Neutrophil (primary cell): ENCODE measurements at regions not wholly inside any gene's neighbourhood (a gene's known extent, or its start where the extent isn't known, plus 50 kb on each side); places are given as distances from the start of the nearest gene placed in this dataset.

ENCODE experiments used
- H3K27ac ChIP-seq: fragments of 200-600 bp; sonication (generic); 2 replicates; pipeline ENCODE4 v1.5.1; 2016; ENCODE audit warnings: mild to moderate bottlenecking, moderate library complexity
- H3K27me3 ChIP-seq: fragments of 200-600 bp; sonication (generic); 2 replicates; pipeline ENCODE4 v1.6.0; 2016; ENCODE audit warnings: mild to moderate bottlenecking
- H3K36me3 ChIP-seq: fragments of 200-600 bp; sonication (generic); 2 replicates; pipeline ENCODE4 v1.5.1; 2017
- H3K4me1 ChIP-seq, 2 experiments: fragments of 200-600 bp in 1 of 2; sonication (generic) in 1 of 2; 1 replicate in 1 of 2; 2 replicates in 1 of 2; pipeline versions ENCODE4 v1.5.1 to v1.6.1; 2013 to 2016; ENCODE audit warnings: low read depth in 1 of 2, low read length in 1 of 2, mild to moderate bottlenecking in 1 of 2, moderate library complexity in 1 of 2; ENCODE audit not compliant: control insufficient read depth in 1 of 2, insufficient read depth in 1 of 2
- H3K4me3 ChIP-seq, 2 experiments: fragments of 200-600 bp in 1 of 2; sonication (generic) in 1 of 2; 1 replicate in 1 of 2; 2 replicates in 1 of 2; pipeline ENCODE4 v1.5.1; 2013 to 2016; ENCODE audit warnings: low read depth in 1 of 2, low read length in 1 of 2, mild to moderate bottlenecking in 1 of 2, moderate library complexity in 1 of 2
- H3K9me3 ChIP-seq: fragments of 200-600 bp; sonication (generic); 2 replicates; pipeline ENCODE4 v1.5.1; 2016
- TF ChIP-seq, protein P1 (sequence below): fragments of 200-600 bp; sonication (generic); IDR thresholded peaks from 2 replicates; pipeline ENCODE4 v1.5.1; 2016; ENCODE audit warnings: antibody characterized with exemption

- Histone ChIP-seq H3K4me3 (no peak overlapping the region), H3K36me3 (no peaks in the 10 kb centered on the region), H3K9me3 (no peaks in the 10 kb centered on the region), H3K27me3 (peaks cover 11% of the 10 kb centered on the region), H3K4me1 (no peaks in the 10 kb centered on the region), H3K27ac (no peak overlapping the region)
- TF ChIP-seq, protein P1, sequence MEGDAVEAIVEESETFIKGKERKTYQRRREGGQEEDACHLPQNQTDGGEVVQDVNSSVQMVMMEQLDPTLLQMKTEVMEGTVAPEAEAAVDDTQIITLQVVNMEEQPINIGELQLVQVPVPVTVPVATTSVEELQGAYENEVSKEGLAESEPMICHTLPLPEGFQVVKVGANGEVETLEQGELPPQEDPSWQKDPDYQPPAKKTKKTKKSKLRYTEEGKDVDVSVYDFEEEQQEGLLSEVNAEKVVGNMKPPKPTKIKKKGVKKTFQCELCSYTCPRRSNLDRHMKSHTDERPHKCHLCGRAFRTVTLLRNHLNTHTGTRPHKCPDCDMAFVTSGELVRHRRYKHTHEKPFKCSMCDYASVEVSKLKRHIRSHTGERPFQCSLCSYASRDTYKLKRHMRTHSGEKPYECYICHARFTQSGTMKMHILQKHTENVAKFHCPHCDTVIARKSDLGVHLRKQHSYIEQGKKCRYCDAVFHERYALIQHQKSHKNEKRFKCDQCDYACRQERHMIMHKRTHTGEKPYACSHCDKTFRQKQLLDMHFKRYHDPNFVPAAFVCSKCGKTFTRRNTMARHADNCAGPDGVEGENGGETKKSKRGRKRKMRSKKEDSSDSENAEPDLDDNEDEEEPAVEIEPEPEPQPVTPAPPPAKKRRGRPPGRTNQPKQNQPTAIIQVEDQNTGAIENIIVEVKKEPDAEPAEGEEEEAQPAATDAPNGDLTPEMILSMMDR, result no peak
Observed at GRCh38 chr11:116442238-116442752, 330.5 kb downstream of the BUD13 start.

DNA sequence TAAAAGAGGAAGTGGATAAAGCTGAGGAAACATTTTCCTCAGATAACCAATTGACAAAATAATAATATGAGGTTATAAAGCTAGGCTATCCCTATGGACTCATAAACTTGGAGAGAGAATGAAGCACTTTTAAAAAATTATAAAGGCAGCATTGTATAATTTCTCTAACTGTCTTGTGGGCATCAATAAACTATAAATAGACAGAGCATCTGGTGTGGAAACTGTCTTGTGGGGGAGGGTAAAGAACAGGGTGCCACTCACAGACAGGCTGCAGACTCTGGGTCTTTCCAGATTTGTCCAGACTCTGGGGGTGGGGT is 333.5 kb downstream of the BUD13 start:
- TF ChIP-seq, protein P1, result no peak
- no peaks in the 10 kb centered on the region for H3K9me3 ChIP-seq
- no peak overlapping the region for H3K4me3 ChIP-seq
- no peak overlapping the region for H3K27ac ChIP-seq
- no peaks in the 10 kb centered on the region for H3K36me3 ChIP-seq
- no peaks in the 10 kb centered on the region for H3K4me1 ChIP-seq
- no peaks in the 10 kb centered on the region for H3K27me3 ChIP-seq

- TF ChIP-seq, protein P1, result no peak
- H3K36me3 ChIP-seq, result no peaks in the 10 kb centered on the region
- no peaks in the 10 kb centered on the region for H3K27me3 ChIP-seq
- no peak overlapping the region for H3K4me3 ChIP-seq
- H3K4me1 ChIP-seq, result no peaks in the 10 kb centered on the region
- no peaks in the 10 kb centered on the region for H3K9me3 ChIP-seq
- H3K27ac ChIP-seq, result no peak overlapping the region
Observed at GRCh38 chr11:116438651-116439360, 334.0 kb downstream of the BUD13 start.

- Histone ChIP-seq H3K36me3 (no peaks in the 10 kb centered on the region), H3K4me1 (no peaks in the 10 kb centered on the region), H3K27me3 (no peaks in the 10 kb centered on the region), H3K4me3 (no peak overlapping the region), H3K9me3 (no peaks in the 10 kb centered on the region), H3K27ac (no peak overlapping the region)
- TF ChIP-seq, protein P1, result no peak
Observed at GRCh38 chr11:116434986-116435385, 337.8 kb downstream of the BUD13 start.

- TF ChIP-seq, protein P1, result no peak
- Histone ChIP-seq H3K4me1 (no peaks in the 10 kb centered on the region), H3K27me3 (no peaks in the 10 kb centered on the region), H3K4me3 (no peak overlapping the region), H3K9me3 (no peaks in the 10 kb centered on the region), H3K27ac (no peak overlapping the region), H3K36me3 (no peaks in the 10 kb centered on the region)
Observed at GRCh38 chr11:116432301-116432700, 340.5 kb downstream of the BUD13 start.
